DMS114 treated with DMSO at 0.1 percent for 48 hours (cell line): ENCODE measurements at regions not wholly inside any gene's neighbourhood (a gene's known extent, or its start where the extent isn't known, plus 50 kb on each side); places are given as distances from the start of the nearest gene placed in this dataset.

Source experiments
- DNase-seq: peaks from one replicate; lab custom pipeline; 2025; ENCODE audit not compliant: unreplicated experiment; lab: John Stamatoyannopoulos, UW

DNA sequence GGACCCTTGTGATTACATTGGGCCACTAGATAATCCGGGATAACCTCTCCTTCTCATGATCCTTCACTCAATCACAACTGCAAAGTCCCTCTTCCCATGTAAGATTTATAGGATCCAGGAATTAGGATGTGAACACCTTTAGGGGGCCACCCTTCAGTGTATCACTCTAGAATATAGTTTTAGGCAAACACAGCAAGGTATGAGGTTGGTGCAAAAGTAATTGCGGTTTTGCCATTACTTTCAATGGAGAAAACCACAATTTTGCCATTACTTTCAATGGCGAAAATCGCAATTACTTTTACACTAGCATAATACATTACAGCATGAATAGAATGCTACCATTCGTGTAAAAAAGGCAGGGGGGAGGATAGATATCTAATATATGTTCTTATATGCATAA, 104.0 kb downstream of the BAMBI start:
- no peak for DNase-seq

- no peak for DNase-seq
Measured at GRCh38 chr10:28783087-28783486, 105.8 kb downstream of the BAMBI start.

DNA sequence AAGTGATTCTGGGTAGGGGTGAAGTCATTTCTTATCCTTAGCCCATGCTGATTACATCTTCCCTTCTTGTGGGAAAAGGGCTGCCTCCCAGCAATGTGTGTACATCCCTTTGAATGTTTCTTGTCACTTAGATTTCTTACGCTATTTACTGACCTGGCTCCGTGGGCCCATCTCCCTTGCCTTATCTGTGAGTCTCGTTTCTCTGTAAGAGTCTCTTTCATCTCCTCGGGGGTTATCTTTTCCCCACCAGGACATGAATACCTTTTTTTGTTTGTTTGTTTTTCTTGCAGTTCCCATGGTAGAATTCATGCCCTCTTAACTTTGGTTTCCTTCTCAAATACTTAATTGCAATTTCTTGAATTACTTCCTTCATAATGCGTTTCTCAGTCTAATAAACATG, 107.7 kb downstream of the BAMBI start:
- no peak for DNase-seq

DNA sequence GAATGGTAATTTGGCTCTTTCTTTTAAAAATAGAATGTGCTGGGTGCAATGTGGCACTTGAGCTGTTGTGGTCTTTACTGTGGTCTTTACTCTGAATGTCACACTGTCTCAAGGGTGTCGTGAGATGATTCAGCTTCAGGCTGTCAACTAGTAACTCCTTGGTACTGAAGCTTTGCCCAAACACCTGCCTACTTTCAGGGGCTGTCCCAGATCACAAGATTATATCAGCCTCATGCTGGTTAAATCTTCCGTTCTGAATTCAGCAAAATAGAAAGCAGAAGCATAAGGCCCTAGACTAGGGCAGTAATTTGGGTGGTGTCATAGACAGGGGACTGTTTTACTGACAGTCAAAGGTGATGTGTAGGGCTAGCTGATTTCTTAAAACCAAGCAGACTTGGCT, 110.9 kb downstream of the BAMBI start:
- DNase-seq: no peak

DNA sequence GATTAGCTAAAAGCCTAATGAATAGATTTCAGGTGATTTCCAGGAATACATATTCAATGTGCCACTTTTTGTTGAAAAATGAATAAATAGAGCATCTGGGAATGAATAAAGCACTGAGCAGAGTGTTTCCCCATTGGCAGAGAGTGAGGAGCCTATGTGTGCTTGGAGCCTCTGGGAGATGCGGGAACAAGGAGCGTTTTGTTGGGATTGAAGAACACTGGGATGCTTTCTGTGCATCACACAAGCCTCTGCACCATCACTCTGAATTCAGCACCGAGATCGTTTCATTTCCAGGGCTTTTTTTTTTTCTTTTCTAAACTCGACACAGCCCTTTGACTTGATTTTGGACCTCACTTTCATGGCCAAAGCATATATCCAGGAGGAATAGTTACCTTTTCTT, 111.4 kb downstream of the BAMBI start:
- no peak for DNase-seq

DNA sequence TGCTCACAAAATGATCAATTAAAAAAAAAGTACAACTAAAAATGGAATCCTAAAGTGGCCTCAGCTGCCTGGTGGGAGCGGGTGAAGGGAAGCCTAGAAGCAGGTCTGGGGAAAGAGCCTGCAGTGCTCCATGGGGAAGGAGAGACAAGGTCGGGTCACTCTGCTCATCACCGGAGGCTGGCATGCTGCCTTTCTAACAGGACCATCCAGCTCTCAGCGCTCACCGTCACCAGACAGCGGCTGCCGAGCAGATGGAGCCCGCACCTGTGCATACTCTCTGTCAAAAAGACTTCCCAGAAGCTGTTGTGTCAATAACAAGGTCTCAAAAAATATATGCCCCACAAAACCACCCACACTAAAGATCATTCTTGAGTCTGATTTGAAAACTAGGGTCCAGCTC, 112.8 kb downstream of the BAMBI start:
- no peak for DNase-seq

- no peak for DNase-seq
Measured at GRCh38 chr10:28793482-28793881, 116.2 kb downstream of the BAMBI start.

DNA sequence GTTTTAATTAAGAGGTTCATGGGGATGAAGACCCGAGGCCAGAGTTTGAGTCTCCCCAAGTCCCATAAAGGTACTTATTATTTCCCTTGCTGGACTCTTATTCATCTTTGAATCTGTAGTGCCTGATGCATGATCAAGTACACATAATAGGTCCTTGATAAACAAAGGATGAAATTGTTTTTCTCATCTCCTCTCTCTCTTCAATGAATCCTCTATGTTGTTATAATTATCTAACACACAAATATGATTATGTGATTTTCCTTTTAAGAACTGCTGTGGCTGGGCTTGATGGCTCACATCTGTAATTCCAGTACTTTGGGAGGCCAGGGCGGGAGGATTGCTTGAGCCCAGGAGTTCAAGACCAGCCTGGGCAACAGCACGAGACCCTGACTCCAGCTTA, 117.7 kb downstream of the BAMBI start:
- DNase-seq: no peak

DNA sequence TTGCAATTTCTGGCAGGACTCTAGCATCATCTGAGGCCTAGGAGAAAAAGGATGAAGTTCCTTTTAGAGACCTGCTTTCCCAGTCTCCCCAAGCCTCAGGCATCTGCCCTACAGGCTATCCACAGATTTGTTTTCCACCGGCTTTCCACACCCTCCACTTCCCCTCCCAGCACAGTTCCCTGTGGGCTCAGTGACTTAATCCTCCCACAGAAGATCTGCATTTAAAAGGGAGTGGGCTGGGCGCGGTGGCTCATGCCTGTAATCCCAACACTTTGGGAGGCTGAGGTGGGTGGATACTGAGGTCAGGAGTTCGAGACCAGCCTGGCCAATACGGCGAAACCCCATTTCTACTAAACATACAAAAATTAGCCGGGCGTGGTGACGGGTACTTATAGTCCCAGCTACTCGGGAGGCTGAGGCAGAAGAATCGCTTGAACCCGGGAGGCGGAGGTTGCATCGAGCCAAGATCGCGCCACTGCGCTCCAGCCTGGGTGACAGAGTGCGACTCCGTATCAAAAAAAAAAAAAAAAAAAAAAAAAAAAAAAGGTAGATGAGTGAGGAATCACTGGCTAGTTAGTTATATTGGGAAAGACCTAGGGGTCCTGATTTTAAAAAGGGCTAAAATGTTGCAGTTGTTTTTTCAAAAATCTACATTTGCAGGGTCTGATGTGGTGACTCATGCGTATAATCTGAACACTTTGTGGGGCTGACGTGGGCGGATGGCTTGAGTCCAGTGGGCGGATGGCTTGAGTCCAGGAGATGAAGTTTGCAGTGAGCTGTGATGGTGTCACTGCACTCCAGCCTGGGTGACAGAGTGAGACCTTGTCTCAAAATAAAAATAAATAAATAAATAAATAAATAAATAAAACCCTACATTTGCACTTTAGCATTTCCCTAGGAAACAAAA, 119.5 kb downstream of the BAMBI start:
- DNase-seq: no peak

- DNase-seq: no peak
Measured at GRCh38 chr10:28797904-28798371, 120.6 kb downstream of the BAMBI start.

GRCh38 chr10:28798428-28798955, 121.2 kb downstream of the BAMBI start:
- DNase-seq: no peak

DNA sequence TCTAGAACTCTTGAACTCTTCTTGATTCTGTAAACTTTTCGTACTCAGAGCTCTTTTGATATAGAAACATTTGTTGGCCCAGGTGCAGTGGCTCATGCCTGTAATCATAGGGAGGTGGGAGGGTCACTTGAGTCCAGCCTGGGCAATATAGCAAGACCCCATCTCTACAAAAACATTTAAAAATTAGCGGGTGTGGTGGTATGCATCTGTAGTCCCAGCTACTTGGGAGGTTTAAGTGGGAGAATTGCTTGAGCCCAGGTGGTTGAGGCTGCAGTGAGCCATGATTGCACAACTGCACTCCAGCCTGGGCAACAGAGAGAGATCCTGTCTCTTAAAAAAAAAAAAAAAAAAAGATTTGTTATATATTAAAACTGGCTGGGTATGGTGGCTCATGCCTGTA, 121.6 kb downstream of the BAMBI start:
- DNase-seq: no peak

- DNase-seq: no peak
Measured at GRCh38 chr10:28800144-28800543, 122.8 kb downstream of the BAMBI start.

DNA sequence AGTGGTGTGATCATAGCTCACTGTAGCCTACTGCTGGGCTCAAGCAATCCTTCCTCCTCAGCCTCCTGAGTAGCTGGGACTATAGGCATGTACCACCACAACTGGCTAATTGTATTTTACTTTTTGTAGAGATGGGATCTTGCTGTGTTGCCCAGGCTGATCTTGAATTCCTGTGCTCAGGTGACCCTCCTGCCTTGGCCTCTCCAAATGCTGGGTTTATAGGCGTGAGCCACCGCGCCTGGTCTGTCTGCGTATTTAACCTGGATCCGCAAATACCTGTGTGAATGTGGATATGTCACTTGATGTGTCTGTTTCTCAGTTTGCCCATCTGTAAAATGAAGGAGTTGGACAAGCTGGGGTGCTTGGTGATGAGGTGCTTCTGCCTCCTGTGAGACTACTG, 123.9 kb downstream of the BAMBI start:
- no peak for DNase-seq

- no peak for DNase-seq
Measured at GRCh38 chr10:28801869-28802268, 124.5 kb downstream of the BAMBI start.

DNA sequence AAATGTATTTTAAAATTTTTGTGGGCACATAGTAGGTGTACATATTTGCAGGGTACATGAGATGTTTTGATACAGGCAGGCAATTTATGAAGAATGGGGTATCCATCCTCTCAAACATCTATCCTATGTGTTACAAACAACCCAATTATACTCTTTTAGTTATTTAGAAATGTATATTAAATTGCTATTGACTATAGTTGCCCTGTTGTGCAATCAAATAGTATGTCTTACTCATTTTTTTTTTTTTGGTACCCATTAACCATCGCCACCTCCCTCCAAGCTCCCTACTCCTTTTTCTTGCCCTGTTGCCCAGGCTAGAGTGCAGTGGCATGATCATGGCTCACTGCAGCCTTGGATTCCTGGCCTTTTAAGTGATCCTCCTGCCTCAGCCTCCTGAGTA, 128.1 kb downstream of the BAMBI start:
- no peak for DNase-seq

- DNase-seq: no peak
Measured at GRCh38 chr10:28806488-28806941, 129.2 kb downstream of the BAMBI start.

DNA sequence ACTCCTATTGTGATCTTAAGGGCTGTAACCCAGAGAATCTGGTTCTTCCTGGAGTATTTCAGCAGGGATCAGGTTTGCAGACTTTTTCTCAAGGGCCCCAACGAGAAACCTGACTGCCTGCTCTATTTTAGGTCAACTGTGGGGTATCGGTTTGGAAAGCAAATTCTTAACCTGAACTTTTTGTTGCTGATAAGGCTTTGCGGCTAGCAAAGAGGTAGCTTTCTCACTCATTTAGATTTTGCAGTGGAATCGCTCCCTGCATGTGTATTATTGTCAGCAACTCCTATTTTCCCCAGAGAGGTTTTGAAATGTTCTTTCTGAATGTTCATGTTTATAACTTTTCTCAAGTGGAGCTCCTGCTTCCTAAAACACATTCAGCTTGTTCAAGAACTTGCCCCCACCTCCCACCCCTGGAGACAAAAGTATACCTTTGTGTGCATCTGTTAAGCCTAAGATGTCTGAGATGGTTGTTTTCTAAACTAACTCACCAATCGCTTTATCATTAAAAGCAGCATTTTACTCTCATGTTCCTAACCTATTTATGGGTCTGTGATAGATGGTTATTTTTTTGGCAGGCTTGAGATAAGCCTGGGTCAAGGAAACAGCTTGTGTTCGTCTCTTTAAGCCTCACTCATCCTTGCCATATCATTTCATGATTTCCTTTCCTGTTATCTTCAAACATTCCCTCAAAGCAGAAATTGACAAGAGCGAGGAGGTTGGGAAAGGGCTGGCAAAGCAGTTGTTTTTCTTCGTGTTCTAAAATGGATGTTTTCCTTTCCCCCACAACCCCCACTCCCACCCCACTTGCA, 129.8 kb downstream of the BAMBI start:
- DNase-seq: no peak

DNA sequence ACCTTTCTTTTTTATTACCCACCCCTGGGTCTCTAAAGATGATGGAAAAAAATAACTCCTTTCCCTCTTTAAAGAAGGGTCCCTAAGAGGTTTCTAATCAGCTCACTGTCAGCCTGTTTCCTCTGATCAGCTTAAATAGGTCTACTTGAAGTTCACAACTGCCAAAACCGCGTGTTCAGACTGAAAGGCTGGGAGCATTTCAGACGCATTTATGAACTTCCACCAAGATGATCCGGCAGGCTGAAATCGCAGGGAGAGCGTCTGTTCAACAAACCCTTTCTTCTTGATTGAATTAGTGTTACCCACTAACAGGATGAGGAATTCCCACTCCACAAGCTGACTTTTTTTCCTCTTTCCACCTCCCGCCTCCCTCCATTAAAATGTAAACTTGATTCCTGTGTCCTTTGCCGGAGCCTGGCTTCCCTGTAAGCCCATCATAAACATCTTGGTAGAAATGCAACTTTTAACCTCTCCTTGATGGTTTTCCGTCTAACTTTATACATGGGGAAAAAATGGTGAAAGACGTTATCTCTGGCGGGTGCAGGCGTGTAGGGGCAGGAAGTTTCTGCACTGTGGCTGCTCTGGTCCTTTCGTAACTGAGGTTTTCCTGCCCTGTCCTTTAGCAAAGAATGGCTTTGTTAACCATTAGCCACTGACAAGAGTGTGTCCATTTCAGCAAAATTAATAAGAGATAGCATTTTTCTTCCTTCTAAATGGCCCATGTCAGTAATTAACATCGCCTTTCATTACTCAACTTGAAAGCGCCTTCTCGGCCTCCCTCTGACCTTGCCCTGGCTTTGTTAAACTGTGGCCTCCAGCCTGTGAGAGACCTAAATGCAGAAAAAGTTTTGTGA, 130.7 kb downstream of the BAMBI start:
- DNase-seq: no peak

DNA sequence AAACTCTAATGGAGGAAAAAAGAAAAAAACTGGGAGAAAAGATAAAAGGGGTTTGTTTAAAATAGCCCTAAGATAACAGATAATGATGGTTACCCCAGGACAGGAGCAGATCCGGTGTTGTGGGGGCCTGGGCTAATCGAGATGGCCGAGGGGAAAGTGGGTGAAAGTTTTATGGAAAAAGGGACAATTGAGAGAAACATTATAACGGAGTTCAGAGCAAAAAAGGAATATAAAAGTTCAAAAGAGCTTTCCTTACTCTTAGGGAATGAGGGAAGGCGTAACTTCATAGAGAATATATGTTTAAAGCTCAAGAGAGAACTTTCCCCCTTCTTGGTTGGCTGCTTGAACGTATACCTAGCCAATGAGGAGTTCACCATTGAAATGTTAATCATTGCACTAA, 131.4 kb downstream of the BAMBI start:
- DNase-seq: no peak
